Loucy (cell line): ENCODE measurements at regions not wholly inside any gene's neighbourhood (a gene's known extent, or its start where the extent isn't known, plus 50 kb on each side); places are given as distances from the start of the nearest gene placed in this dataset.

Experiments used
- EZH2phosphoT487 ChIP-seq: fragments of 200-600 bp; IDR thresholded peaks from 2 replicates; pipeline ENCODE4 v1.6.1; 2018; ENCODE audit warnings: antibody characterized with exemption, mild to moderate bottlenecking, moderate library complexity, borderline replicate concordance
- TF ChIP-seq, protein P1 (sequence below): fragments of 200-600 bp; sonication (generic); conservative IDR thresholded peaks from 2 replicates; pipeline ENCODE4 v1.5.1; 2014; ENCODE audit warnings: mild to moderate bottlenecking, antibody characterized with exemption, low read length

DNA sequence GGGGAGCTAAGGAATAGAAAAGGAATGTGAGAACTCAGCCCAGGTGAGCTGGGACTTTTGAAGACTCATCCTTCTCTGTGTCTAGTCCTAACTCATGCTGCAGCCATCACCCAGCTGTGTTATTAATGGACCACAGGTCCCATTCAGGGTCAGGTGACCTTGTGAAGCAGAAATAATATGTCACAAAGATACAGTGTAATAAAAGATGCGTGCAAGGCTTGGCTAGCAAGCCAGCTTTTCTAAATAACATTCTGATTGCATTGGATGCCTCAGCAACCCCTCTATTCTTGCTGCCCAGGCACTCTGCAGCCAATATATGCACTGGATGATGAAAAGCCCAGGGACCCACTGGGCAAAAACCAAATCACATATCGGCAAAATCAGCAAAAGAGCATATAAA is 393.1 kb upstream of the PIK3C3 start:
- TF ChIP-seq, protein P1, sequence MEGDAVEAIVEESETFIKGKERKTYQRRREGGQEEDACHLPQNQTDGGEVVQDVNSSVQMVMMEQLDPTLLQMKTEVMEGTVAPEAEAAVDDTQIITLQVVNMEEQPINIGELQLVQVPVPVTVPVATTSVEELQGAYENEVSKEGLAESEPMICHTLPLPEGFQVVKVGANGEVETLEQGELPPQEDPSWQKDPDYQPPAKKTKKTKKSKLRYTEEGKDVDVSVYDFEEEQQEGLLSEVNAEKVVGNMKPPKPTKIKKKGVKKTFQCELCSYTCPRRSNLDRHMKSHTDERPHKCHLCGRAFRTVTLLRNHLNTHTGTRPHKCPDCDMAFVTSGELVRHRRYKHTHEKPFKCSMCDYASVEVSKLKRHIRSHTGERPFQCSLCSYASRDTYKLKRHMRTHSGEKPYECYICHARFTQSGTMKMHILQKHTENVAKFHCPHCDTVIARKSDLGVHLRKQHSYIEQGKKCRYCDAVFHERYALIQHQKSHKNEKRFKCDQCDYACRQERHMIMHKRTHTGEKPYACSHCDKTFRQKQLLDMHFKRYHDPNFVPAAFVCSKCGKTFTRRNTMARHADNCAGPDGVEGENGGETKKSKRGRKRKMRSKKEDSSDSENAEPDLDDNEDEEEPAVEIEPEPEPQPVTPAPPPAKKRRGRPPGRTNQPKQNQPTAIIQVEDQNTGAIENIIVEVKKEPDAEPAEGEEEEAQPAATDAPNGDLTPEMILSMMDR = no peak
- no peak for TF ChIP-seq EZH2phosphoT487
